Heart left ventricle (tissue), 13 donors: ENCODE measurements at regions not wholly inside any gene's neighbourhood (a gene's known extent, or its start where the extent isn't known, plus 50 kb on each side); places are given as distances from the start of the nearest gene placed in this dataset.

Experiments
- CTCF ChIP-seq, 12 donors: fragments of 200-600 bp; sonication (generic) in 4 of 12; IDR thresholded peaks; one replicate each; pipeline versions ENCODE4 v1.5.0 to v1.8.0; 2018 to 2022; ENCODE audit warnings: antibody characterized with exemption in 12 of 12, mild to moderate bottlenecking in 5 of 12
- POLR2A ChIP-seq, 2 donors: fragments of 450-650 bp; IDR thresholded peaks; one replicate each; pipeline ENCODE4 v1.6.1; 2017; ENCODE audit warnings: antibody characterized with exemption in 2 of 2, mild to moderate bottlenecking in 2 of 2, moderate library complexity in 2 of 2
- donor health status: ischemic (EF 13 %, LVEDD 7.1; RV severe dilation, severe dysfunction).
- donor health status: DM: no; HTN: yes; CAD: no.
- donor health status: DM: no; HTN: no; CAD: no.
- donor health status: ischemic (EF 25% LVEDD 6.9; RV normal size, moderate dysfunction).
- donor health status: ischemic (EF 25% LVEDD 5.7; RV mildly dilated, moderate dysfunction).
- donor health status: ischemic (EF 35%, LVEDD 5.7; RV mildly dilated, moderate dysfunction).
- donor health status: nonischemic (EF 11% LVEDD 7.7; RV severe dilation, severe dysfunction).
- donor health status: DM: yes; HTN: yes; CAD: no.
- donor health status: PGD.
- donor health status: ischemic (EF 29% LVEDD 5.4; RV normal size, mild dysfunction).
- donor health status: nonischemic (EF 23%, LVEDD 6.1; RV moderate dilation, normal function).

- TF ChIP-seq CTCF (IDR thresholded peaks at IDR 0.05) (no peak), POLR2A (IDR thresholded peaks at IDR 0.05) (no peak)
Measured at GRCh38 chr5:166505544-166505943, 1785.9 kb upstream of the WWC1 start.
